Stimulated activated naive B cell treated with anti-CD40 and anti-IgM and Interleukin-4, amounts not matched to agents 10 μg/mL and 1 μg/mL and 100 μg/mL, for 72 hours (primary cell): ENCODE measurements at regions not wholly inside any gene's neighbourhood (a gene's known extent, or its start where the extent isn't known, plus 50 kb on each side); places are given as distances from the start of the nearest gene placed in this dataset.

Experiments
- ATAC-seq, 2 donors: fragments of 150-1000 bp; cut with Tn5 transposase; replicated peaks; 2 replicates each; pipeline ENCODE4 v1.10.0; 2021; ENCODE audit warnings: moderate library complexity in 1 of 2
- DNase-seq: peaks from one replicate; pipeline ENCODE4 v3.0.0; 2021
- H3K27ac Mint-ChIP-seq: one replicate; pipeline ENCODE4 v1.8.0; 2022; ENCODE audit warnings: mild to moderate bottlenecking, mixed read lengths
- H3K27me3 Mint-ChIP-seq, 2 donors: one replicate each; pipeline ENCODE4 v1.8.0; 2022; ENCODE audit warnings: mixed read lengths in 2 of 2
- H3K36me3 Mint-ChIP-seq, 2 donors: one replicate each; pipeline ENCODE4 v1.8.0; 2022; ENCODE audit warnings: mixed read lengths in 2 of 2, mild to moderate bottlenecking in 1 of 2
- H3K4me1 Mint-ChIP-seq, 2 donors: one replicate each; pipeline ENCODE4 v1.8.0; 2022; ENCODE audit warnings: mixed read lengths in 2 of 2, mild to moderate bottlenecking in 1 of 2
- H3K4me3 Mint-ChIP-seq, 2 donors: one replicate each; pipeline ENCODE4 v1.8.0; 2022; ENCODE audit warnings: mild to moderate bottlenecking in 2 of 2, mixed read lengths in 2 of 2, moderate library complexity in 1 of 2
- H3K9me3 Mint-ChIP-seq, 2 donors: one replicate each; pipeline ENCODE4 v1.8.0; 2022; ENCODE audit warnings: mixed read lengths in 2 of 2, mild to moderate bottlenecking in 1 of 2

GRCh38 chr5:173704615-173705511 lies 88.4 kb upstream of the BOD1 start:
- Mint-ChIP-seq H3K4me1 (peaks cover 15 to 16% of the 10 kb centered on the region in 2 donors), H3K27ac (no peak overlapping the region), H3K9me3 (no peaks in the 10 kb centered on the region), H3K27me3 (no peaks in the 10 kb centered on the region), H3K36me3 (no peaks in the 10 kb centered on the region), H3K4me3 (no peak overlapping the region)
- ATAC-seq (no peak), DNase-seq (no peak)

- Mint-ChIP-seq H3K36me3 (no peaks in the 10 kb centered on the region), H3K27me3 (no peaks in the 10 kb centered on the region), H3K4me3 (no peak overlapping the region), H3K4me1 (peaks cover 15 to 16% of the 10 kb centered on the region in 2 donors), H3K27ac (no peak overlapping the region), H3K9me3 (no peaks in the 10 kb centered on the region)
- DNase-seq (no peak), ATAC-seq (no peak)
Measured at GRCh38 chr5:173705512-173706044, 89.1 kb upstream of the BOD1 start.

DNA sequence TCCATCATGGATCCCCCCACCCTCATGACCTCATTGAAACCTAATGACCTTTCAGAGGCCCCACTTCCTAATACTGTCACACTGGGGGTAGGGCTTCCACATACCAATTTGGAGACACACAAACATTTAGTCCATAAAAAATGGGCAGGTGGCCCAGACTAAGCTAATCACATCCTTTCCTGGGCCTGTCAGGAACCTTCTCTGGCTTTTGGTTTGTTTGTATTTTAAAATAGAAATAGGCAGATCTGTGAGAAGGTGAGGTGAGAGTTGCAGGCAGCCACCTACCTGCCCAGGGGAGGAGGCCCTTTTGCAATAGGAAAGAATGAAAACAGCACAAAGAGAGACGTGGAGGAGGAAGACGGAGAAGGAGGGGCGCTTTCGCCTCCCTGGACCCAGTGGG lies 90.2 kb upstream of the BOD1 start:
- peak overlapping the region; percentile 42 for H3K27ac Mint-ChIP-seq
- no peak for ATAC-seq
- DNase-seq: no peak

DNA sequence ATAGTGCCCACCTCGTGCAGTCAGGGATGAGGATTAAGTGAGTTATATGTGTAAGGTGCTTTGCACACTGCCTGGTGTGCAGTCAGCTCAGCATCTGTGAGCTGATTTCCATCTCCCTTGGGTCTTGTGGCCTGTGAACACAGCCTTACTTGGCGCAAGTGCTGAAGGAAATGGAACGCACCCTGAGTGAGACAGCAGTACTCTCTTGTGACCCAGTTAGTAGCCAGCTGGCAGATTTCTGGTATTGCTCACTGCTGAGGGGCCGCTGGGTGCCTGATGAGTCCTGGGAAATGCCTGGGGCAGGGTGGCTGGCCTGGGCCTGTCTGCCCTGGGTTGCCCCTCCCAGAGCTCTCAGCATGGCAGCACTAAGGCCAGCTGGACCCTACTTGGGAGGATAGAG lies 90.9 kb upstream of the BOD1 start:
- peaks cover 20 to 22% of the 10 kb centered on the region in 2 donors for H3K4me1 Mint-ChIP-seq
- DNase-seq (peak; percentile 29), ATAC-seq (peak; percentile 89 to 94)
- peak overlapping the region; percentile 52 for H3K27ac Mint-ChIP-seq
- H3K27me3 Mint-ChIP-seq: no peaks in the 10 kb centered on the region
- peak overlapping the region in 1 of 2 donors; percentile 10 for H3K4me3 Mint-ChIP-seq
- peaks cover 0 to 2% of the 10 kb centered on the region in 2 donors for H3K9me3 Mint-ChIP-seq
- no peaks in the 10 kb centered on the region for H3K36me3 Mint-ChIP-seq

More for the DNA sequence above, 90.2 kb upstream of the BOD1 start:
- H3K4me1 Mint-ChIP-seq: peaks cover 16 to 17% of the 10 kb centered on the region in 2 donors
- no peak overlapping the region for H3K4me3 Mint-ChIP-seq
- no peaks in the 10 kb centered on the region for H3K27me3 Mint-ChIP-seq
- H3K9me3 Mint-ChIP-seq: peaks cover 0 to 2% of the 10 kb centered on the region in 2 donors
- no peaks in the 10 kb centered on the region for H3K36me3 Mint-ChIP-seq

DNA sequence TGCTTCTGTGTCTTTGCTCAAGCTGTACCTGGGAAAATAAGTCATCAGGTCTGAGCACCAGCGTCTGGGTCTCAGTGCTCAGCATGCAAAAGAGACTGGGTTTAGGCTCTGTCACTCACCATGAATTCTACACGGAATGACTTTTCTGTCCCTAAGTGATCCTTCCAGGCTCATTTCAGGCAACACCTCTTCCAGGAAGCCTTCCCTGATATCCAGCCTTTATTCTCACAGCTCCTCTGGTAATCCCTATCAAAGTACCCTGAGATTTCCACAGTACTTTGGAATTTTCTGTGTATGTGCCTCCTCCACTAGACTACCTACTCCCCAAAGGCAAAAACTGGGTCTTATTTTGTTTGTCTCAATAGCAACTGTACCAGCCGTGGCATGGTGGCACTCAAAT lies 92.7 kb upstream of the BOD1 start:
- no peak for ATAC-seq
- Mint-ChIP-seq H3K4me1 (peaks cover 33 to 35% of the 10 kb centered on the region in 2 donors), H3K36me3 (no peaks in the 10 kb centered on the region), H3K27me3 (no peaks in the 10 kb centered on the region), H3K27ac (no peak overlapping the region), H3K4me3 (no peak overlapping the region), H3K9me3 (peaks cover 0 to 2% of the 10 kb centered on the region in 2 donors)
- DNase-seq: no peak

- ATAC-seq: no peak
- H3K4me3 Mint-ChIP-seq: no peak overlapping the region
- H3K36me3 Mint-ChIP-seq: no peaks in the 10 kb centered on the region
- no peaks in the 10 kb centered on the region for H3K27me3 Mint-ChIP-seq
- no peak for DNase-seq
- peaks cover 37 to 41% of the 10 kb centered on the region in 2 donors for H3K4me1 Mint-ChIP-seq
- H3K9me3 Mint-ChIP-seq: peaks cover 0 to 2% of the 10 kb centered on the region in 2 donors
- no peak overlapping the region for H3K27ac Mint-ChIP-seq
Measured at GRCh38 chr5:173709761-173710160, 93.3 kb upstream of the BOD1 start.

DNA sequence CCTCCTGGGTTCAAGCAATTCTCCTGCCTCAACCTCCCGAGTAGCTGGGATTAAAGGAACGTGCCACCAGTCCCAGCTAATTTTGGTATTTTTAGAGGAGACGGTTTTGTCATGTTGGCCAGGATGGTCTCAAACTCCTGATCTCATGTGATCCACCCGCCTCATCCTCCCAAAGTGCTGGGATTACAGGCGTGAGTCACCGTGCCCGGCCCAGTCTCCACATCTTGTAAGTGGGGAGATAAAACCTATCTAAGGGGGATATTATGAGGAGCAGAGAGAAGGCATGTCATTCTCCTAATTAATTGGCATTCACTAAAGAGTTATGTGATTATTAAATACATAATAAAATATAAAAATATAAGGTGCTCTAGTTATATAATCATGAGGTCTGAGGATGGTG lies 94.1 kb upstream of the BOD1 start:
- H3K4me3 Mint-ChIP-seq: no peak overlapping the region
- H3K4me1 Mint-ChIP-seq: peaks cover 38 to 46% of the 10 kb centered on the region in 2 donors
- no peaks in the 10 kb centered on the region for H3K36me3 Mint-ChIP-seq
- peaks cover 0 to 2% of the 10 kb centered on the region in 2 donors for H3K9me3 Mint-ChIP-seq
- H3K27ac Mint-ChIP-seq: no peak overlapping the region
- H3K27me3 Mint-ChIP-seq: no peaks in the 10 kb centered on the region
- ATAC-seq: no peak
- DNase-seq: no peak

DNA sequence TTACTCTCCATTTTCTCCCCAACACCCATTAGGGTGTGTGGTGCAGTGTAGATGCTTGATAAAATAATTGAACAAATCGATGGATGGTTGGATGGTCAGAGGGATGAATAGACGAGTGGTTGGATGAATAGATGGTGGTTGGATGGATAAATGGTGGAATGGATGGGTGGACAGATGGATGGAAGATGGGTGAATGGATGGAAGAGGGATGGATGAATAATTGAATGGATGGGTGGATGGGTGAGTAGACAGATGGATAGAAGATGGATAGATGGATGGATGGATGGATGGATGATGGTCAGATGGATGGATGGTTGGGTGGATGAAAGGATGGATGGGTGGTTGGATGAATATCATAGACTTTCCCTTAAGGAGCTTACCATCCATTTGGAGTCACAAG lies 95.0 kb upstream of the BOD1 start:
- peaks cover 0 to 2% of the 10 kb centered on the region in 2 donors for H3K9me3 Mint-ChIP-seq
- no peak overlapping the region for H3K4me3 Mint-ChIP-seq
- ATAC-seq: no peak
- H3K4me1 Mint-ChIP-seq: peaks cover 38 to 46% of the 10 kb centered on the region in 2 donors
- no peak overlapping the region for H3K27ac Mint-ChIP-seq
- H3K36me3 Mint-ChIP-seq: no peaks in the 10 kb centered on the region
- H3K27me3 Mint-ChIP-seq: no peaks in the 10 kb centered on the region
- no peak for DNase-seq

DNA sequence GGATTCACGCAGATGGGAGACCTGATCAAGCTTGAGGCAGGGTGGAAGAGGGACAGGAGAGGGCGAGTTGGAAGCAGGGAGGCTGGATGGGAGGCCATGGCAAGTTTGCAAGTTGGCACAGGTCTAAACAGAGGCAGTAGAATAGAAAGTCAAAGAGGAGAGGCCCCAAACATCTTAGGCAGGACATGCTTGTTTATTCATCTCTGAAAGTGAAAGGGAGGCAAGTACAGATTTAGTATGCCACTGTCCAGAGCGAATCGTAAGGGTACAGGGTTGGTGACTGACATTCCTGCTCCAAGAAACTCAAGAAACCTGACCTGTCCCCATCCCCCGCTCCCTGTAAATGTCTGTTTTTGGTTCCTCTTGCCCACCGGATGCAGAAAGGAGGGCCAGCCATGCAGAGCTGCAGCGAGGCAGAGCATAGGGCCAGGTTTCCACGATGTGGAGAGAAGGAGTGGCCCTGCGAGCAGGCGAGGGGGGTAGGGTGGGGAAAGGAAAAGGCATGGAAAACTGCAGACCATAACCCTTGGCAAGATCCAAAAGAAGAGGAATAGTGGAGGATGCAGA lies 96.2 kb upstream of the BOD1 start:
- Mint-ChIP-seq H3K27ac (peak overlapping the region; percentile 33), H3K4me1 (peaks cover 30 to 34% of the 10 kb centered on the region in 2 donors), H3K9me3 (peaks cover 0 to 2% of the 10 kb centered on the region in 2 donors), H3K4me3 (no peak overlapping the region), H3K36me3 (no peaks in the 10 kb centered on the region), H3K27me3 (no peaks in the 10 kb centered on the region)
- ATAC-seq (peak in 1 of 2 donors; percentile 49), DNase-seq (no peak)

- H3K4me3 Mint-ChIP-seq: no peak overlapping the region
- ATAC-seq (peak; percentile 69 to 80), DNase-seq (no peak)
- H3K9me3 Mint-ChIP-seq: peaks cover 0 to 2% of the 10 kb centered on the region in 2 donors
- no peaks in the 10 kb centered on the region for H3K36me3 Mint-ChIP-seq
- peaks cover 23 to 30% of the 10 kb centered on the region in 2 donors for H3K4me1 Mint-ChIP-seq
- no peaks in the 10 kb centered on the region for H3K27me3 Mint-ChIP-seq
- H3K27ac Mint-ChIP-seq: no peak overlapping the region
Measured at GRCh38 chr5:173714551-173715428, 98.3 kb upstream of the BOD1 start.

- H3K27ac Mint-ChIP-seq: no peak overlapping the region
- ATAC-seq (no peak), DNase-seq (no peak)
- no peak overlapping the region for H3K4me3 Mint-ChIP-seq
- H3K27me3 Mint-ChIP-seq: no peaks in the 10 kb centered on the region
- H3K36me3 Mint-ChIP-seq: no peaks in the 10 kb centered on the region
- H3K9me3 Mint-ChIP-seq: peaks cover 0 to 2% of the 10 kb centered on the region in 2 donors
- peaks cover 23 to 30% of the 10 kb centered on the region in 2 donors for H3K4me1 Mint-ChIP-seq
Measured at GRCh38 chr5:173715607-173716006, 99.2 kb upstream of the BOD1 start.

DNA sequence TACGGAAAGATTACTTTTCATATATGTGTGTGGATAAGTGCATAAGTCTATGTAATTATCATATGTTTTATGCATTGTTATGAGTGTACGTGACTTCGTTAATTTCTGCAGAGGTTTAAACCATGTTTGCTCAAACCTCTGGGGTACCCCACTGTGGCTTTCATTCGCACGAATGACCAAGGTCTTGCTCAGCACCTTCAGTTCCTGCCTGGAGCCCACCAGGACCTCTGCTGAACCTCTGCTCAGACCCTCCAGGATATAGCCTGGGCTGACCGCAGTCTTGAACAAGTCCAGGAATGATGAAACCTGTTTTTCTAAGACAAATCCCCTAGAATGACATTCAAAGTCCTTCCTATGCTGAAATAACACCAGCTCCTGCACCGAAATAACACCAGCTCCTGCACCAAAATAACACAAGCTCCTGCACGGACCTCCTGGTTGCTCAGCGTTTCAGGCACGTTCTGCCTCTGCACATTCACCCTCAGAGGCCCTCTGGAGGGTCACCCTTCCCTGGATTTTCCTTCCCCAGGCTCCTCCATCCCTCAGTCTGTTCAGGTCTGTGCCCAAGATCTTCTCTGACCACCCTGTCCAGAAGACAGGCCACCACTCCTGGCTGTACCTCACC lies 99.7 kb upstream of the BOD1 start:
- H3K9me3 Mint-ChIP-seq: peaks cover 0 to 2% of the 10 kb centered on the region in 2 donors
- H3K4me3 Mint-ChIP-seq: no peak overlapping the region
- H3K36me3 Mint-ChIP-seq: no peaks in the 10 kb centered on the region
- no peak overlapping the region for H3K27ac Mint-ChIP-seq
- ATAC-seq (no peak), DNase-seq (no peak)
- no peaks in the 10 kb centered on the region for H3K27me3 Mint-ChIP-seq
- H3K4me1 Mint-ChIP-seq: peaks cover 23 to 30% of the 10 kb centered on the region in 2 donors

DNA sequence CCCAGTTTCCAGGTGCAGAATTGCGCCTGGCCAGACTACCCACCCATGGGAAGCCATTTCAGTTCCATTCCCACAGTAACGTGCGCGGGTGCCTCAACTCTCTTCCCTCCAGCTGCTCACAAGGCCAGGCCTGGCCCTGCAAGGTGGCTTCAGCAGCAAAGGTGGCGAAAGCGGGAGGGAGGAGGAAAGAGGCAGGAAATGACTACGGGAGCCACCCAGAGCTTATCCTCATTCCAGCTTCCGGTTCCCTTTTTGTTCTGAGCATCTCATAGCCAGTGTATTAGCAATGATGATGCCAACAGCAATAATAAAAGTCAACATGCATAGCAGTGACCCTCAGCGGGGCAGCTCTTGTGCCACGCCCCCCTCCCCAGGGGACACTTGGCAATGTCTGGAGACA lies 101.5 kb upstream of the BOD1 start:
- no peak overlapping the region for H3K4me3 Mint-ChIP-seq
- no peak for ATAC-seq

More for the DNA sequence above, 101.5 kb upstream of the BOD1 start:
- Mint-ChIP-seq H3K36me3 (no peaks in the 10 kb centered on the region), H3K4me1 (peaks cover 11 to 20% of the 10 kb centered on the region in 2 donors), H3K27me3 (peaks cover 0 to 5% of the 10 kb centered on the region in 2 donors), H3K9me3 (no peaks in the 10 kb centered on the region), H3K27ac (no peak overlapping the region)
- no peak for DNase-seq
